ENCODE measurements at regions not wholly inside any gene's neighbourhood (a gene's known extent, or its start where the extent isn't known, plus 50 kb on each side); places are given as distances from the start of the nearest gene placed in this dataset.

- no peak for DNase-seq
- 61 to 75% (median 64%) methylated on average over 2 of the region's 2 CpGs for WGBS, 3 donors
- Histone ChIP-seq H3K27ac (no peak overlapping the region), H3K36me3 (no peaks in the 10 kb centered on the region), H3K4me3 (no peak overlapping the region), H3K27me3 (no peaks in the 10 kb centered on the region), H3K9me3 (no peaks in the 10 kb centered on the region), H3K4me1 (ENCODE audit: insufficient read depth) (no peaks in the 10 kb centered on the region)
- no peak for TF ChIP-seq EP300 (IDR thresholded peaks at IDR 0.05)
- TF ChIP-seq, protein P1, sequence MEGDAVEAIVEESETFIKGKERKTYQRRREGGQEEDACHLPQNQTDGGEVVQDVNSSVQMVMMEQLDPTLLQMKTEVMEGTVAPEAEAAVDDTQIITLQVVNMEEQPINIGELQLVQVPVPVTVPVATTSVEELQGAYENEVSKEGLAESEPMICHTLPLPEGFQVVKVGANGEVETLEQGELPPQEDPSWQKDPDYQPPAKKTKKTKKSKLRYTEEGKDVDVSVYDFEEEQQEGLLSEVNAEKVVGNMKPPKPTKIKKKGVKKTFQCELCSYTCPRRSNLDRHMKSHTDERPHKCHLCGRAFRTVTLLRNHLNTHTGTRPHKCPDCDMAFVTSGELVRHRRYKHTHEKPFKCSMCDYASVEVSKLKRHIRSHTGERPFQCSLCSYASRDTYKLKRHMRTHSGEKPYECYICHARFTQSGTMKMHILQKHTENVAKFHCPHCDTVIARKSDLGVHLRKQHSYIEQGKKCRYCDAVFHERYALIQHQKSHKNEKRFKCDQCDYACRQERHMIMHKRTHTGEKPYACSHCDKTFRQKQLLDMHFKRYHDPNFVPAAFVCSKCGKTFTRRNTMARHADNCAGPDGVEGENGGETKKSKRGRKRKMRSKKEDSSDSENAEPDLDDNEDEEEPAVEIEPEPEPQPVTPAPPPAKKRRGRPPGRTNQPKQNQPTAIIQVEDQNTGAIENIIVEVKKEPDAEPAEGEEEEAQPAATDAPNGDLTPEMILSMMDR (IDR thresholded peaks at IDR 0.05) = no peak
- no peak for TF ChIP-seq POLR2A (IDR thresholded peaks at IDR 0.05)
- intact Hi-C loops (cut with DNase I) = no loop called here
Measured at GRCh38 chr16:8203101-8203500, 387.2 kb downstream of the TMEM114 start.

DNA sequence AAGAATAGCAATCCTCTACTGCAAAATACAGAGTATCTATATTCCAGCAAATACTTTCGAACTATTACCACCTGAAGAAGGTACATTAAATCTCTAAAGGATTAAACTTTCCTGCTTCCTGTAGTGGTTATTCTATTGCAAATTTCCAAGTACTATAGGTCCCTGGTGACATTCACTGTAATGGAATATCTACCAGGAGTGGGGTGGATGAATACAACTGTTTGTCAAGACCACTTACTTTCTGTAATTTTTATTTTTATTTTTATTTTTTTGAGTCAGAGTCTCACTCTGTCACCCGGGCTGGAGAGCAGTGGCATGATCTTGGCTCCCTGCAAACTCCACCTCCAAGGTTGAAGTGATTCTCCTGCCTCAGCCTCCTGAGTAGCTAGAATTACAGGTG, 389.5 kb downstream of the TMEM114 start:
- DNase-seq = no peak
- no peak for TF ChIP-seq EP300 (IDR thresholded peaks at IDR 0.05)
- no peak for TF ChIP-seq POLR2A (IDR thresholded peaks at IDR 0.05)
- TF ChIP-seq, protein P1 (IDR thresholded peaks at IDR 0.05) = no peak
- H3K9me3 ChIP-seq = no peaks in the 10 kb centered on the region
- intact Hi-C loops (cut with DNase I) = no loop called here
- no peaks in the 10 kb centered on the region for H3K4me1 ChIP-seq (ENCODE audit: insufficient read depth)
- H3K4me3 ChIP-seq = no peak overlapping the region
- no peaks in the 10 kb centered on the region for H3K36me3 ChIP-seq
- H3K27ac ChIP-seq = no peak overlapping the region
- WGBS, 3 donors = 70 to 80% (median 74%) methylated on average over 2 of the region's 2 CpGs
- no peaks in the 10 kb centered on the region for H3K27me3 ChIP-seq

DNA sequence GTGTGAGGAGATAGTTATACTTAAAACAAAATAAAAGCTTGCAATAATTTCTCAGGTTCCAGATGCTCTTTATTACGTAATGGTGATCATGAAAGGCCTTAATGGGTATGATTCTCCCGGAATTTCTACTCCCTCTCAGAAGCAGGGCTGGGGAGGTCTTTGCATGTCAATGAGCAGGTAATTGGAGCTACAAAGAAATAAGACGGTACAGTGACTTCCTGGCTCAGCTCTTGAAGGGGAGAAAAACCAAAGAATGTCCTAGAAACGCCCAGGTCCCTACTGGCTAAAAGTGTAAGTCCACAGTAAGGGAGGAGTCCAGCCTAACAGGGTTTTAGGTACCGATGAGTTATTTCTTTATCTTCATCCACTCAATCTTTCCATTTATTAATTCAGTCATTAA, 390.9 kb downstream of the TMEM114 start:
- Histone ChIP-seq H3K27me3 (no peaks in the 10 kb centered on the region), H3K36me3 (no peaks in the 10 kb centered on the region), H3K9me3 (no peaks in the 10 kb centered on the region), H3K4me1 (ENCODE audit: insufficient read depth) (no peaks in the 10 kb centered on the region), H3K27ac (no peak overlapping the region), H3K4me3 (no peak overlapping the region)
- intact Hi-C loops (cut with DNase I) = no loop called here
- no peak for TF ChIP-seq EP300 (IDR thresholded peaks at IDR 0.05)
- TF ChIP-seq POLR2A (IDR thresholded peaks at IDR 0.05) = no peak
- no peak for DNase-seq
- 39 to 49% (median 42%) methylated on average over 5 of the region's 5 CpGs for WGBS, 3 donors

DNA sequence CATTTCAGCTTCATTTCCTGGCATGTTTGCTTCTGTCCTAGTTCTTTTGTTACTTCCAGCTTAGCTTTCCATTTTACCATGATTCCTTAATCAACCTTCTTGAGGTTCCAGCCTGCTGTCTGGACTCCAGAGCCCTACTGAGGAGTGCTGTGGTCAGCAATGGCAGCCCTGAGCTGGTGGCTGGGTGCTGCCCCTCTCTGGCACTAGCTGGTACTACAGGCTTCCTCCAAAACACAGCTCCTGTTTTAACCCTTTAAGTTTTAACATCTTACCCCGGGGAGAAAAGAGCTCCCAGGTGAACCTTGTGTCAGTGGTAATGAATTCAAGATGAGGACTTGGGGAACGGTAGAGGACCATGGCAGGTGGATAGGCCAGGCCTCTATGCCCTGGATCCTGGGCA, 395.5 kb downstream of the TMEM114 start:
- Histone ChIP-seq H3K27ac (no peak overlapping the region), H3K9me3 (no peaks in the 10 kb centered on the region), H3K36me3 (no peaks in the 10 kb centered on the region), H3K27me3 (no peaks in the 10 kb centered on the region), H3K4me1 (ENCODE audit: insufficient read depth) (no peaks in the 10 kb centered on the region), H3K4me3 (no peak overlapping the region)
- intact Hi-C loops (cut with DNase I) = no loop called here
- no peak for TF ChIP-seq POLR2A (IDR thresholded peaks at IDR 0.05)
- DNase-seq = no peak
- 30 to 43% (median 37%) methylated on average over 2 of the region's 2 CpGs for WGBS, 3 donors

GRCh38 chr16:8188841-8189240, 401.5 kb downstream of the TMEM114 start:
- H3K4me1 ChIP-seq (ENCODE audit: insufficient read depth) = no peaks in the 10 kb centered on the region
- no peak overlapping the region for H3K27ac ChIP-seq
- 67 to 78% (median 74%) methylated on average over 8 of the region's 8 CpGs for WGBS, 3 donors
- no peak overlapping the region for H3K4me3 ChIP-seq
- no peaks in the 10 kb centered on the region for H3K36me3 ChIP-seq
- H3K9me3 ChIP-seq = no peaks in the 10 kb centered on the region
- H3K27me3 ChIP-seq = no peaks in the 10 kb centered on the region
- DNase-seq = no peak
- intact Hi-C loops (cut with DNase I) = no loop called here
- TF ChIP-seq EP300 (IDR thresholded peaks at IDR 0.05) (no peak), POLR2A (IDR thresholded peaks at IDR 0.05) (no peak)
- TF ChIP-seq, protein P1 (IDR thresholded peaks at IDR 0.05) = no peak

All from ovary (tissue), 7 donors.